ELR (cell line): ENCODE measurements at regions not wholly inside any gene's neighbourhood (a gene's known extent, or its start where the extent isn't known, plus 50 kb on each side); places are given as distances from the start of the nearest gene placed in this dataset.

Experiments
- DNase-seq: peaks from one replicate; pipeline ENCODE4 v3.0.0-alpha.2; 2015; ENCODE audit warnings: low read depth

GRCh38 chr22:49111085-49111484, 716.6 kb downstream of the BRD1 start:
- DNase-seq: no peak

- DNase-seq: no peak
Observed at GRCh38 chr22:49108636-49109315, 718.9 kb downstream of the BRD1 start.

GRCh38 chr22:49107961-49108530, 719.6 kb downstream of the BRD1 start:
- no peak for DNase-seq

GRCh38 chr22:49107561-49107960, 720.1 kb downstream of the BRD1 start:
- no peak for DNase-seq

- no peak for DNase-seq
Observed at GRCh38 chr22:49106842-49107152, 720.9 kb downstream of the BRD1 start.

- DNase-seq: no peak
Observed at GRCh38 chr22:49106096-49106841, 721.4 kb downstream of the BRD1 start.

GRCh38 chr22:49104434-49104833, 723.2 kb downstream of the BRD1 start:
- DNase-seq: no peak

GRCh38 chr22:49103314-49104059, 724.2 kb downstream of the BRD1 start:
- DNase-seq: no peak

- DNase-seq: no peak
Observed at GRCh38 chr22:49102367-49102766, 725.3 kb downstream of the BRD1 start.

- no peak for DNase-seq
Observed at GRCh38 chr22:49101873-49102272, 725.8 kb downstream of the BRD1 start.

GRCh38 chr22:49101225-49101624, 726.4 kb downstream of the BRD1 start:
- DNase-seq: no peak

GRCh38 chr22:49100773-49101172, 726.9 kb downstream of the BRD1 start:
- DNase-seq: no peak

GRCh38 chr22:49100316-49100715, 727.4 kb downstream of the BRD1 start:
- no peak for DNase-seq

GRCh38 chr22:49099496-49100124, 728.1 kb downstream of the BRD1 start:
- DNase-seq: no peak

GRCh38 chr22:49099089-49099488, 728.6 kb downstream of the BRD1 start:
- DNase-seq: no peak

GRCh38 chr22:49097966-49098365, 729.7 kb downstream of the BRD1 start:
- no peak for DNase-seq

- DNase-seq: no peak
Observed at GRCh38 chr22:49097171-49097925, 730.3 kb downstream of the BRD1 start.

GRCh38 chr22:49096476-49096875, 731.2 kb downstream of the BRD1 start:
- no peak for DNase-seq

GRCh38 chr22:49095366-49095765, 732.3 kb downstream of the BRD1 start:
- no peak for DNase-seq

- no peak for DNase-seq
Observed at GRCh38 chr22:49094858-49095257, 732.8 kb downstream of the BRD1 start.

- no peak for DNase-seq
Observed at GRCh38 chr22:49094151-49094550, 733.5 kb downstream of the BRD1 start.
